Tibial nerve (tissue), 4 donors: ENCODE measurements at regions not wholly inside any gene's neighbourhood (a gene's known extent, or its start where the extent isn't known, plus 50 kb on each side); places are given as distances from the start of the nearest gene placed in this dataset.

Experiments used
- DNase-seq, 2 donors: peaks; one replicate each; pipeline ENCODE4 v3.0.0-alpha.2; 2019; ENCODE audit warnings: low spot score in 2 of 2
- H3K27ac ChIP-seq, 4 donors: fragments of 200-600 bp; sonication (generic) in 3 of 4; one replicate each; pipeline ENCODE4 v1.5.1; 2017 to 2019; ENCODE audit warnings: mild to moderate bottlenecking in 1 of 4
- H3K27me3 ChIP-seq, 2 donors: fragments of 200-600 bp; sonication (generic) in 1 of 2; one replicate each; pipeline versions ENCODE4 v1.5.1 to v1.6.0; 2017 to 2019
- H3K36me3 ChIP-seq, 3 donors: fragments of 200-600 bp; sonication (generic); one replicate each; pipeline ENCODE4 v1.5.1; 2018 to 2019
- H3K4me1 ChIP-seq, 4 donors: fragments of 200-600 bp; sonication (generic) in 3 of 4; one replicate each; pipeline ENCODE4 v1.5.1; 2017 to 2019
- H3K4me3 ChIP-seq, 4 donors: fragments of 200-600 bp; sonication (generic) in 3 of 4; one replicate each; pipeline ENCODE4 v1.5.1; 2017 to 2019; ENCODE audit warnings: mild to moderate bottlenecking in 1 of 4, moderate library complexity in 1 of 4
- H3K9me3 ChIP-seq, 4 donors: fragments of 200-600 bp; sonication (generic) in 3 of 4; one replicate each; pipeline ENCODE4 v1.5.1; 2017 to 2019
- CTCF ChIP-seq, 5 experiments: fragments of 200-600 bp in 3 of 5; fragments of 450-650 bp in 2 of 5; sonication (generic) in 3 of 5; IDR thresholded peaks; one replicate each; pipeline ENCODE4 v1.5.1; 2016 to 2019; ENCODE audit warnings: antibody characterized with exemption in 5 of 5, mild to moderate bottlenecking in 3 of 5, moderate library complexity in 2 of 5
- EP300 ChIP-seq, 2 donors: sonication (generic); formaldehyde crosslinking; IDR thresholded peaks; one replicate each; pipeline ENCODE4 v1.6.1; 2017; ENCODE audit warnings: antibody characterized with exemption in 2 of 2, mild to moderate bottlenecking in 1 of 2
- POLR2A ChIP-seq, 2 donors: fragments of 450-650 bp; IDR thresholded peaks; one replicate each; pipeline ENCODE4 v1.6.1; 2017; ENCODE audit warnings: antibody characterized with exemption in 2 of 2, mild to moderate bottlenecking in 2 of 2, moderate library complexity in 2 of 2
- WGBS, 2 donors: methylation state at CpG; one replicate each; pipeline ENCODE4 v1.1.5; 2018; 5-methylcytosine and 5-hydroxymethylcytosine counted together

GRCh38 chr14:65906948-65907347 is 494.4 kb downstream of the FUT8 start:
- Histone ChIP-seq H3K4me3 (no peak overlapping the region), H3K9me3 (no peaks in the 10 kb centered on the region), H3K4me1 (no peaks in the 10 kb centered on the region), H3K27ac (no peak overlapping the region), H3K36me3 (no peaks in the 10 kb centered on the region), H3K27me3 (no peaks in the 10 kb centered on the region)
- DNase-seq: no peak
- TF ChIP-seq EP300 (IDR thresholded peaks at IDR 0.05): no peak
- no peak for TF ChIP-seq POLR2A (IDR thresholded peaks at IDR 0.05)
- TF ChIP-seq CTCF (IDR thresholded peaks at IDR 0.05): no peak
- WGBS, 2 donors: 90 to 92% methylated on average over 2 of the region's 2 CpGs

DNA sequence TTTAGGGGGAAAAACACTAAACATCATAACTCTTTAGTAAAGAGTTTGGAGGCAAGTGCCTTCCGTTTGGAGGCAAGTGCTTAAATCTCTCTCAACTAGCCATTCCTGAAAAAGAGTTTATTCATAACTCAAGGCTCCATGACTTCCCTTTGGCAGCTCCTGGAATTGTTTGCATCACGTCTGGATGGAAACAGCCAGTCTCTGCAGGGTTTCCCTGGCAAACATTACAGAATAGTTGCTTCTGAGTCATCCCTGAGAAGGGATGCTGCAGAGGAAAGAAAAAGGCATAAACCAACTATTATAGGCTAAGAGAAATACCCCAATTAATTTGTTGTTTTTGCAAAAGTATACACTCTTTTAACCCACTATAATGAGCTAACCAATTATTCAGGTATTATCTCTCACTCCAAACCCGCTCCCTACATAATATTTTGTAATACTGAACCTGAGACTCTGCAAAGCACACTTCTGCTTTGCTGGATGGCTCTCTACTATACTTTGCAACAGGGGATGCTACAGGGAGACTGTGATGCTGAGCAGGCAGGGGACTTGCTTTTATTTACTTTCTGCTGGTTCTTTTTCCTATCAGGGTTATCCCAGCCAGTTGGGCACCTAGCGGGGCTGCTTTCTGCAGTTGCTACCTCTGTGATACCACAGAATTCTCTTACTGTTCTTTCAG is 497.7 kb downstream of the FUT8 start:
- Histone ChIP-seq H3K36me3 (no peaks in the 10 kb centered on the region), H3K9me3 (no peaks in the 10 kb centered on the region), H3K27ac (no peak overlapping the region), H3K27me3 (no peaks in the 10 kb centered on the region), H3K4me1 (no peaks in the 10 kb centered on the region), H3K4me3 (no peak overlapping the region)
- no peak for DNase-seq
- TF ChIP-seq POLR2A (IDR thresholded peaks at IDR 0.05) (no peak), CTCF (IDR thresholded peaks at IDR 0.05) (no peak), EP300 (IDR thresholded peaks at IDR 0.05) (no peak)
- 65 to 66% methylated on average over 4 of the region's 4 CpGs for WGBS, 2 donors

GRCh38 chr14:65915125-65915524 is 502.6 kb downstream of the FUT8 start:
- Histone ChIP-seq H3K4me1 (no peaks in the 10 kb centered on the region), H3K9me3 (no peaks in the 10 kb centered on the region), H3K27me3 (no peaks in the 10 kb centered on the region), H3K4me3 (no peak overlapping the region), H3K27ac (no peak overlapping the region), H3K36me3 (no peaks in the 10 kb centered on the region)
- no peak for DNase-seq
- TF ChIP-seq EP300 (IDR thresholded peaks at IDR 0.05) (no peak), CTCF (IDR thresholded peaks at IDR 0.05) (no peak), POLR2A (IDR thresholded peaks at IDR 0.05) (no peak)

DNA sequence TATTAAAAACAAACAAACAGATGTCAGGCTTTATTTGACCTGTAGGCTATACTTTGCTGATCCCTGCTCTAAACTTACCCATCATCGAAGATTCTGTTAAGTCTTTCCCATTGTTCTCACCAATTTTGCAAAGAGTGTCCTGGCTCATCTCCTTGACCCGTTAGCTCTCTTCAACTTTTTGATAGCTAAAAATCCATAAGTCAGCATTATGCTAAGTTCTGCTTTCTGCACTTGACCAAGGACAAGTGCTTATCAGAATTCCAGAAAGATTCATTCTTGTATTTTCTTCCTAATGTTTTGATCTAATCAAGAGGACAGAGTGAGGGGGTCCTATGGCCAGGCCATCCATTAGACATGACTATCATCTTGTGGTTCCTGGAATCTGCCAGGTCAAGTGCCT is 503.5 kb downstream of the FUT8 start:
- no peaks in the 10 kb centered on the region for H3K36me3 ChIP-seq
- H3K9me3 ChIP-seq: no peaks in the 10 kb centered on the region
- no peaks in the 10 kb centered on the region for H3K27me3 ChIP-seq
- H3K4me3 ChIP-seq: no peak overlapping the region
- H3K27ac ChIP-seq: no peak overlapping the region
- no peak for DNase-seq
- TF ChIP-seq CTCF (IDR thresholded peaks at IDR 0.05) (no peak), POLR2A (IDR thresholded peaks at IDR 0.05) (no peak), EP300 (IDR thresholded peaks at IDR 0.05) (no peak)
- no peaks in the 10 kb centered on the region for H3K4me1 ChIP-seq
- WGBS, 2 donors: 86 to 89% methylated on average over 2 of the region's 2 CpGs

GRCh38 chr14:65920996-65921395 is 508.5 kb downstream of the FUT8 start:
- Histone ChIP-seq H3K27ac (no peak overlapping the region), H3K9me3 (no peaks in the 10 kb centered on the region), H3K27me3 (no peaks in the 10 kb centered on the region), H3K36me3 (no peaks in the 10 kb centered on the region), H3K4me1 (no peaks in the 10 kb centered on the region), H3K4me3 (no peak overlapping the region)
- WGBS, 2 donors: 69 to 72% methylated on average over 2 of the region's 2 CpGs
- no peak for DNase-seq
- no peak for TF ChIP-seq CTCF (IDR thresholded peaks at IDR 0.05)
- no peak for TF ChIP-seq POLR2A (IDR thresholded peaks at IDR 0.05)
